Retina (tissue), 1 donor: ENCODE measurements at regions not wholly inside any gene's neighbourhood (a gene's known extent, or its start where the extent isn't known, plus 50 kb on each side); places are given as distances from the start of the nearest gene placed in this dataset.

Experiments
- DNase-seq: peaks from one replicate; pipeline ENCODE4 v3.0.0-alpha.2; 2016

- no peak for DNase-seq
These were observed 76.4 kb upstream of the DLX6 start for GRCh38 chr7:96928965-96929364.

GRCh38 chr7:96931891-96932290, 73.5 kb upstream of the DLX6 start:
- DNase-seq: no peak

- no peak for DNase-seq
These were observed 72.2 kb upstream of the DLX6 start for GRCh38 chr7:96933067-96933645.

- no peak for DNase-seq
These were observed 68.7 kb upstream of the DLX6 start for GRCh38 chr7:96936621-96937020.

GRCh38 chr7:96942112-96942511, 63.2 kb upstream of the DLX6 start:
- DNase-seq: no peak

- DNase-seq: no peak
These were observed 55.6 kb upstream of the DLX6 start for GRCh38 chr7:96949766-96950165.

- no peak for DNase-seq
These were observed 52.4 kb upstream of the DLX6 start for GRCh38 chr7:96952974-96953391.

GRCh38 chr7:96953676-96954513, 51.5 kb upstream of the DLX6 start:
- DNase-seq: no peak
